SU-DHL-6 (cell line): ENCODE measurements at regions not wholly inside any gene's neighbourhood (a gene's known extent, or its start where the extent isn't known, plus 50 kb on each side); places are given as distances from the start of the nearest gene placed in this dataset.

Experiments
- H2AFZ ChIP-seq: fragments of 200-600 bp; sonication (generic); 2 replicates; pipeline ENCODE4 v1.6.1; 2014; ENCODE audit warnings: low read depth, mild to moderate bottlenecking, moderate library complexity, mixed read lengths, antibody characterized with exemption, low read length; ENCODE audit not compliant: severe bottlenecking
- H3F3A ChIP-seq: fragments of 200-600 bp; shearing (Covaris generic); 2 replicates; pipeline ENCODE4 v1.6.0; 2016; ENCODE audit warnings: antibody characterized with exemption, mild to moderate bottlenecking; ENCODE audit not compliant: insufficient read depth
- H3K27ac ChIP-seq: fragments of 200-600 bp; sonication (generic); 2 replicates; pipeline ENCODE4 v1.5.1; 2016; ENCODE audit warnings: low read depth, mild to moderate bottlenecking, low read length, moderate library complexity, mixed read lengths
- H3K27me3 ChIP-seq: fragments of 200-600 bp; sonication (generic), shearing (Covaris generic); 2 replicates; pipeline ENCODE4 v1.6.0; 2014; ENCODE audit warnings: mild to moderate bottlenecking, low read length
- H3K36me3 ChIP-seq: fragments of 200-600 bp; sonication (generic); 2 replicates; pipeline ENCODE4 v1.6.1; 2014; ENCODE audit warnings: mild to moderate bottlenecking, low read length, mixed read lengths
- H3K4me2 ChIP-seq: fragments of 300-600, 200-600 bp; shearing (Covaris generic), sonication (generic); 2 replicates; pipeline ENCODE4 v1.6.0; 2014; ENCODE audit warnings: low read length, low read depth, mild to moderate bottlenecking; ENCODE audit not compliant: poor library complexity, severe bottlenecking
- H3K4me3 ChIP-seq: fragments of 200-600 bp; sonication (generic); 2 replicates; pipeline ENCODE4 v1.5.1; 2014; ENCODE audit warnings: antibody characterized with exemption, low read length, mild to moderate bottlenecking, mixed read lengths; ENCODE audit not compliant: insufficient read depth, poor library complexity, severe bottlenecking
- H3K79me2 ChIP-seq: fragments of 200-600 bp; sonication (generic); 2 replicates; pipeline ENCODE4 v1.6.1; 2014; ENCODE audit warnings: mild to moderate bottlenecking, low read length, moderate library complexity; ENCODE audit not compliant: insufficient read depth
- H3K9ac ChIP-seq: fragments of 200-600 bp; sonication (generic); 2 replicates; pipeline ENCODE4 v1.7.0; 2014; ENCODE audit warnings: mild to moderate bottlenecking, low read length
- H3K9me2 ChIP-seq: fragments of 200-600 bp; sonication (generic); replicated peaks from 2 replicates; pipeline ENCODE4 v1.6.1; 2014; ENCODE audit warnings: low read length; ENCODE audit not compliant: insufficient read depth
- H3K9me3 ChIP-seq: fragments of 200-600 bp; sonication (generic); 2 replicates; pipeline ENCODE4 v1.6.1; 2014; ENCODE audit warnings: low read length, mixed read lengths; ENCODE audit not compliant: insufficient read depth
- H4K20me1 ChIP-seq: fragments of 200-600 bp; sonication (generic); 2 replicates; pipeline ENCODE4 v1.6.1; 2014; ENCODE audit warnings: low read depth, mild to moderate bottlenecking, antibody characterized with exemption, low read length, moderate library complexity, mixed read lengths
- CTCF ChIP-seq: fragments of 200-600 bp; sonication (generic); IDR thresholded peaks from one replicate; pipeline ENCODE4 v1.5.1; 2017; ENCODE audit warnings: antibody characterized with exemption, mild to moderate bottlenecking, low read length, moderate library complexity; ENCODE audit not compliant: insufficient read depth, poor library complexity, severe bottlenecking
- EZH2phosphoT487 ChIP-seq: fragments of 200-600 bp; sonication (generic), shearing (Covaris generic); conservative IDR thresholded peaks from 2 replicates; pipeline ENCODE4 v1.6.1; 2018; ENCODE audit warnings: mild to moderate bottlenecking, antibody characterized with exemption, low read length, moderate library complexity, mixed read lengths

GRCh38 chr10:78844960-78845607, 223.7 kb upstream of the ZMIZ1 start:
- no peak overlapping the region for H2AFZ ChIP-seq
- H3K27me3 ChIP-seq, result no peaks in the 10 kb centered on the region
- no peak overlapping the region for H3K27ac ChIP-seq
- no peaks in the 10 kb centered on the region for H3K79me2 ChIP-seq
- H3K4me3 ChIP-seq, result no peak overlapping the region
- H3F3A ChIP-seq, result no peaks in the 10 kb centered on the region
- H3K9me2 ChIP-seq, result no peaks in the 10 kb centered on the region
- H3K9me3 ChIP-seq, result no peaks in the 10 kb centered on the region
- H3K9ac ChIP-seq, result no peak overlapping the region
- TF ChIP-seq EZH2phosphoT487, result no peak
- no peak for TF ChIP-seq CTCF
- no peaks in the 10 kb centered on the region for H4K20me1 ChIP-seq
- no peak overlapping the region for H3K4me2 ChIP-seq
- H3K36me3 ChIP-seq, result no peaks in the 10 kb centered on the region

- Histone ChIP-seq H3K4me2 (no peak overlapping the region), H3K36me3 (no peaks in the 10 kb centered on the region), H3F3A (no peaks in the 10 kb centered on the region), H3K9me3 (no peaks in the 10 kb centered on the region), H3K79me2 (no peaks in the 10 kb centered on the region), H3K4me3 (no peak overlapping the region), H3K9me2 (no peaks in the 10 kb centered on the region), H4K20me1 (no peaks in the 10 kb centered on the region), H3K27me3 (no peaks in the 10 kb centered on the region), H2AFZ (no peak overlapping the region), H3K9ac (no peak overlapping the region), H3K27ac (no peak overlapping the region)
- TF ChIP-seq EZH2phosphoT487, result no peak
- TF ChIP-seq CTCF, result no peak
Measured at GRCh38 chr10:78846071-78846470, 222.7 kb upstream of the ZMIZ1 start.

GRCh38 chr10:78846760-78847159, 222.0 kb upstream of the ZMIZ1 start:
- Histone ChIP-seq H3K9me2 (no peaks in the 10 kb centered on the region), H3K4me2 (no peak overlapping the region), H3K9ac (no peak overlapping the region), H3K4me3 (no peak overlapping the region), H3K36me3 (no peaks in the 10 kb centered on the region), H3K9me3 (no peaks in the 10 kb centered on the region), H3K27ac (no peak overlapping the region), H3K27me3 (no peaks in the 10 kb centered on the region), H3F3A (no peaks in the 10 kb centered on the region), H4K20me1 (no peaks in the 10 kb centered on the region), H2AFZ (no peak overlapping the region), H3K79me2 (no peaks in the 10 kb centered on the region)
- no peak for TF ChIP-seq CTCF
- no peak for TF ChIP-seq EZH2phosphoT487
